Cardiac muscle cell (in vitro differentiated cells and primary cell): ENCODE measurements at regions not wholly inside any gene's neighbourhood (a gene's known extent, or its start where the extent isn't known, plus 50 kb on each side); places are given as distances from the start of the nearest gene placed in this dataset.

Experiments used
- DNase-seq, 2 donors: peaks; one replicate each; pipeline versions ENCODE4 v3.0.0 to v3.0.0-alpha.2; 2010 to 2017; ENCODE audit warnings: low read depth in 1 of 2, low spot score in 1 of 2
- H3K27ac ChIP-seq: fragments of 200-600 bp; sonication (generic); 2 replicates; pipeline ENCODE4 v1.5.1; 2016
- H3K27me3 ChIP-seq: fragments of 200-600 bp; sonication (generic); 2 replicates; pipeline ENCODE4 v1.6.0; 2016; ENCODE audit warnings: control low read depth
- H3K36me3 ChIP-seq: fragments of 200-600 bp; sonication (generic); 2 replicates; pipeline ENCODE4 v1.5.1; 2016; ENCODE audit warnings: control low read depth
- H3K4me1 ChIP-seq: fragments of 200-600 bp; sonication (generic); 2 replicates; pipeline ENCODE4 v1.8.1; 2017; ENCODE audit warnings: low read depth, mild to moderate bottlenecking, mixed run types
- H3K4me3 ChIP-seq: fragments of 200-600 bp; sonication (generic); 2 replicates; pipeline ENCODE4 v1.5.1; 2016; ENCODE audit warnings: mild to moderate bottlenecking
- H3K9me3 ChIP-seq: fragments of 200-600 bp; sonication (generic); 2 replicates; pipeline ENCODE4 v1.5.1; 2017; ENCODE audit warnings: low read depth, mild to moderate bottlenecking, control low read depth
- CTCF ChIP-seq: IDR thresholded peaks from 2 replicates; pipeline ENCODE4 v1.5.1; 2012; ENCODE audit warnings: low read depth, mild to moderate bottlenecking, low read length

DNA sequence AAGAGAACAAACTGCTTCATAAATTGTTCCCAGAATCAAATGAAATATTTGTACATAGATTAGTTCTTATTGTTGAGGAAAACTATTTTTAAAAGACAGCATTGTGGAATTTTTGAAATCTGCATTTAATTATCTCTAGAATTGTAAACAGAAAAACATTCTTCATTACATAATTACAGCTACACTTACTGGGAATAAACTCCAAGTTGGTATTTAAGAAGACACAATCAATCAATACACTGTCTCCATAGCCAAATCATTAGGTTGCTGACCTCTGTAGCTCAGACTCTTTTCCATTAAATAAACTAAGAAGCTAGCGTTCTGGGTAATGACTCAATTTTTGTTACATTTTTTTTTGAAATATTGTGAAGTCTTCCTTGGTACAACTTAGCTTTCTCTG lies 70.2 kb upstream of the PIEZO2 start:
- no peaks in the 10 kb centered on the region for H3K9me3 ChIP-seq
- DNase-seq: no peak
- H3K4me3 ChIP-seq: no peak overlapping the region
- no peak for TF ChIP-seq CTCF
- H3K27ac ChIP-seq: no peak overlapping the region
- H3K36me3 ChIP-seq: no peaks in the 10 kb centered on the region
- no peaks in the 10 kb centered on the region for H3K27me3 ChIP-seq
- H3K4me1 ChIP-seq: no peaks in the 10 kb centered on the region

- Histone ChIP-seq H3K9me3 (no peaks in the 10 kb centered on the region), H3K27me3 (no peaks in the 10 kb centered on the region), H3K27ac (no peak overlapping the region), H3K4me1 (no peaks in the 10 kb centered on the region), H3K36me3 (no peaks in the 10 kb centered on the region), H3K4me3 (no peak overlapping the region)
- no peak for DNase-seq
- TF ChIP-seq CTCF: no peak
These were observed 65.8 kb upstream of the PIEZO2 start for GRCh38 chr18:11215216-11215615.

DNA sequence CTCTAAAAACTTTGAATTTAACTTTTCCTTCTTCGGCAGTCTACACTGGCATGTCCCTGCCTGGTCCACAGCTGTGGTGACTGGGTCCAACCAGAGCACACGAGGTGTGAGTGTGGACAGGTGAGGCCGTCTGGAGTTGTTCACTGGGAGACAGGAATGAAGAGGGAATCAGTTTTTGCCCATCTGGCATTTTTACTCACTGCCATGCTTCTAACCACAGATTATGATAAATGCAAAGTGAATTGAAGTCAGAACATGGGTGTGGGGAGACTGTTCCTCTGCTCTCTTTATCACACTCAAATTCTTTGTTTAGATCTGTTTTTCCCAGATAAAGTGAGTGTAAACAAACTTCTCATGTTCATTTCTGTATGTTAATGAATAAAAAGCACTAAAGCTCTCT lies 54.7 kb upstream of the PIEZO2 start:
- DNase-seq: no peak
- Histone ChIP-seq H3K27ac (no peak overlapping the region), H3K9me3 (no peaks in the 10 kb centered on the region), H3K36me3 (no peaks in the 10 kb centered on the region), H3K4me3 (no peak overlapping the region), H3K27me3 (no peaks in the 10 kb centered on the region), H3K4me1 (no peaks in the 10 kb centered on the region)
- TF ChIP-seq CTCF: no peak

- H3K36me3 ChIP-seq: no peaks in the 10 kb centered on the region
- no peak overlapping the region for H3K4me3 ChIP-seq
- no peaks in the 10 kb centered on the region for H3K4me1 ChIP-seq
- H3K27ac ChIP-seq: no peak overlapping the region
- no peak for DNase-seq
- H3K9me3 ChIP-seq: no peaks in the 10 kb centered on the region
- TF ChIP-seq CTCF: no peak
- no peaks in the 10 kb centered on the region for H3K27me3 ChIP-seq
These were observed 50.1 kb upstream of the PIEZO2 start for GRCh38 chr18:11199477-11199876.
